Ovary (tissue), 7 donors: ENCODE measurements at regions not wholly inside any gene's neighbourhood (a gene's known extent, or its start where the extent isn't known, plus 50 kb on each side); places are given as distances from the start of the nearest gene placed in this dataset.

ENCODE experiments used
- DNase-seq, 5 donors: peaks; one replicate each; pipeline ENCODE4 v3.0.0-alpha.2; 2019 to 2020
- H3K27ac ChIP-seq, 2 donors: fragments of 200-600 bp; one replicate each; pipeline versions ENCODE4 v1.5.1 to v1.8.0; 2019 to 2022
- H3K27me3 ChIP-seq: fragments of 200-600 bp; one replicate; pipeline ENCODE4 v1.8.0; 2022
- H3K36me3 ChIP-seq: fragments of 200-600 bp; sonication (generic); one replicate; pipeline ENCODE4 v1.5.1; 2019
- H3K4me1 ChIP-seq: one replicate; pipeline ENCODE4 v1.8.1; 2013; ENCODE audit warnings: mild to moderate bottlenecking, moderate library complexity; ENCODE audit not compliant: insufficient read depth
- H3K4me3 ChIP-seq: fragments of 200-600 bp; sonication (generic); one replicate; pipeline ENCODE4 v1.5.1; 2017
- H3K9me3 ChIP-seq, 2 donors: fragments of 200-600 bp in 1 of 2; sonication (generic) in 1 of 2; one replicate each; pipeline versions ENCODE4 v1.5.1 to v1.8.1; 2013 to 2019; ENCODE audit warnings: mild to moderate bottlenecking in 1 of 2, moderate library complexity in 1 of 2
- EP300 ChIP-seq: sonication (generic); formaldehyde crosslinking; IDR thresholded peaks from one replicate; pipeline ENCODE4 v1.6.1; 2017; ENCODE audit warnings: antibody characterized with exemption
- POLR2A ChIP-seq: fragments of 450-650 bp; IDR thresholded peaks from one replicate; pipeline ENCODE4 v1.6.1; 2017; ENCODE audit warnings: antibody characterized with exemption, mild to moderate bottlenecking, moderate library complexity
- WGBS, 3 donors: extraction: QIAGEN DNeasy Blood & Tissue Kit in 1 of 3; methylation state at CpG; one replicate each; pipeline versions ENCODE4 v1.1.5 to v1.1.7; 2013 to 2017; 5-methylcytosine and 5-hydroxymethylcytosine counted together
- intact Hi-C, 4 donors: fragments of 100-400 bp; cut with DNase I; formaldehyde crosslinking; loops; one replicate each; pipeline versions ENCODE4 v1.11.0 to v1.15.1; 2022 to 2023
- TF ChIP-seq, protein P1 (sequence below), 3 donors: fragments of 450-650 bp in 2 of 3; fragments of 200-600 bp in 1 of 3; IDR thresholded peaks; one replicate each; pipeline versions ENCODE4 v1.5.1 to v1.8.0; 2016 to 2022; ENCODE audit warnings: antibody characterized with exemption in 3 of 3, mild to moderate bottlenecking in 1 of 3
- donor health status: DM: no; HTN: no; CAD: no; lungs with moderate emphysema.
- donor health status: DM: no; HTN: no; CAD: no.
- donor health status: Bipolar disorder and iron deficiency.
- donor health status: DM: no; HTN: no; CAD: no.
- donor health status: DM: yes; HTN: yes; CAD: no.

DNA sequence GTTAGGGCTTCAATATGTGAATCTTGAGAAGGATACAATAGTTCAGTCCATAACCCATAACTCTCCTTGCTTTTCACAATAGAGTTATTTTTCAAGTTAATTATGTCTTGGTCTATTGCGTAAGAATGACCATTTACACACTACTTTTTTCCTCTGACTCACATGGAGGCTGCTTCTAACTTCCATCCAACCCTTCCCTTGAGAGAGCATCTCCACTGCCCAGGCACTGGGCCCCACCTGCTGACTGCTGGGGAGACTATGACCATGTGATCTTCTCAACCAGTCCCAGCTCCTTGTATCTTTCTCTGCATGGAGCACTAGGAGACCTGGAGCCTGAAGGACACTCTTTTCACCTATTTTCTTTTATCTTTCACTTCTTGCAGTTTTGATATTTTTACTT lies 251.5 kb downstream of the GPD2 start:
- H3K27me3 ChIP-seq, result no peaks in the 10 kb centered on the region
- 89 to 96% (median 93%) methylated on average over 1 of the region's 1 CpG for WGBS, 3 donors
- TF ChIP-seq POLR2A (no peak), EP300 (no peak)
- TF ChIP-seq, protein P1, sequence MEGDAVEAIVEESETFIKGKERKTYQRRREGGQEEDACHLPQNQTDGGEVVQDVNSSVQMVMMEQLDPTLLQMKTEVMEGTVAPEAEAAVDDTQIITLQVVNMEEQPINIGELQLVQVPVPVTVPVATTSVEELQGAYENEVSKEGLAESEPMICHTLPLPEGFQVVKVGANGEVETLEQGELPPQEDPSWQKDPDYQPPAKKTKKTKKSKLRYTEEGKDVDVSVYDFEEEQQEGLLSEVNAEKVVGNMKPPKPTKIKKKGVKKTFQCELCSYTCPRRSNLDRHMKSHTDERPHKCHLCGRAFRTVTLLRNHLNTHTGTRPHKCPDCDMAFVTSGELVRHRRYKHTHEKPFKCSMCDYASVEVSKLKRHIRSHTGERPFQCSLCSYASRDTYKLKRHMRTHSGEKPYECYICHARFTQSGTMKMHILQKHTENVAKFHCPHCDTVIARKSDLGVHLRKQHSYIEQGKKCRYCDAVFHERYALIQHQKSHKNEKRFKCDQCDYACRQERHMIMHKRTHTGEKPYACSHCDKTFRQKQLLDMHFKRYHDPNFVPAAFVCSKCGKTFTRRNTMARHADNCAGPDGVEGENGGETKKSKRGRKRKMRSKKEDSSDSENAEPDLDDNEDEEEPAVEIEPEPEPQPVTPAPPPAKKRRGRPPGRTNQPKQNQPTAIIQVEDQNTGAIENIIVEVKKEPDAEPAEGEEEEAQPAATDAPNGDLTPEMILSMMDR (IDR thresholded peaks at IDR 0.05), result no peak
- H3K4me1 ChIP-seq, result no peaks in the 10 kb centered on the region
- H3K9me3 ChIP-seq, result no peaks in the 10 kb centered on the region
- H3K27ac ChIP-seq, result no peak overlapping the region
- no peaks in the 10 kb centered on the region for H3K36me3 ChIP-seq
- H3K4me3 ChIP-seq, result no peak overlapping the region
- DNase-seq, result peak in 1 of 5 donors; percentile 23
- intact Hi-C loops, result no loop called here

GRCh38 chr2:156689939-156690338 lies 253.8 kb downstream of the GPD2 start:
- Histone ChIP-seq H3K4me1 (no peaks in the 10 kb centered on the region), H3K36me3 (no peaks in the 10 kb centered on the region), H3K4me3 (no peak overlapping the region), H3K9me3 (no peaks in the 10 kb centered on the region), H3K27me3 (no peaks in the 10 kb centered on the region), H3K27ac (no peak overlapping the region)
- TF ChIP-seq POLR2A (no peak), EP300 (no peak)
- TF ChIP-seq, protein P1 (IDR thresholded peaks at IDR 0.05), result no peak
- intact Hi-C loops, result no loop called here
- 74 to 84% (median 79%) methylated on average over 1 of the region's 1 CpG for WGBS, 3 donors
- no peak for DNase-seq

GRCh38 chr2:156691014-156691413 lies 254.8 kb downstream of the GPD2 start:
- Histone ChIP-seq H3K27me3 (no peaks in the 10 kb centered on the region), H3K4me1 (no peaks in the 10 kb centered on the region), H3K4me3 (no peak overlapping the region), H3K9me3 (no peaks in the 10 kb centered on the region), H3K36me3 (no peaks in the 10 kb centered on the region), H3K27ac (no peak overlapping the region)
- 39 to 76% (median 55%) methylated on average over 1 of the region's 1 CpG for whole genome bisulfite sequencing, 3 donors
- TF ChIP-seq, protein P1 (IDR thresholded peaks at IDR 0.05), result no peak
- TF ChIP-seq POLR2A (no peak), EP300 (no peak)
- intact Hi-C loops, result no loop called here
- no peak for DNase-seq

- intact Hi-C loops, result no loop called here
- H3K36me3 ChIP-seq, result no peaks in the 10 kb centered on the region
- H3K27me3 ChIP-seq, result no peaks in the 10 kb centered on the region
- H3K27ac ChIP-seq, result no peak overlapping the region
- no peak overlapping the region for H3K4me3 ChIP-seq
- TF ChIP-seq, protein P1 (IDR thresholded peaks at IDR 0.05), result no peak
- no peak for TF ChIP-seq POLR2A
- TF ChIP-seq EP300, result no peak
- no peak for DNase-seq
- H3K4me1 ChIP-seq, result no peaks in the 10 kb centered on the region
- no peaks in the 10 kb centered on the region for H3K9me3 ChIP-seq
- 88 to 94% (median 92%) methylated on average over 4 of the region's 4 CpGs for WGBS, 3 donors
Observed at GRCh38 chr2:156695020-156695419, 258.8 kb downstream of the GPD2 start.

GRCh38 chr2:156695595-156695994 lies 259.4 kb downstream of the GPD2 start:
- Histone ChIP-seq H3K36me3 (no peaks in the 10 kb centered on the region), H3K4me3 (no peak overlapping the region), H3K4me1 (no peaks in the 10 kb centered on the region), H3K27ac (no peak overlapping the region), H3K27me3 (no peaks in the 10 kb centered on the region), H3K9me3 (no peaks in the 10 kb centered on the region)
- 79 to 90% (median 84%) methylated on average over 2 of the region's 2 CpGs for WGBS, 3 donors
- intact Hi-C loops, result no loop called here
- TF ChIP-seq POLR2A (no peak), EP300 (no peak)
- TF ChIP-seq, protein P1 (IDR thresholded peaks at IDR 0.05), result no peak
- no peak for DNase-seq
